GM21619 (cell line): ENCODE measurements at regions not wholly inside any gene's neighbourhood (a gene's known extent, or its start where the extent isn't known, plus 50 kb on each side); places are given as distances from the start of the nearest gene placed in this dataset.

Experiments
- ATAC-seq: cut with Tn5 transposase; IDR thresholded peaks from one replicate; pipeline ENCODE4 v1.9.1; 2021; ENCODE audit not compliant: unreplicated experiment

DNA sequence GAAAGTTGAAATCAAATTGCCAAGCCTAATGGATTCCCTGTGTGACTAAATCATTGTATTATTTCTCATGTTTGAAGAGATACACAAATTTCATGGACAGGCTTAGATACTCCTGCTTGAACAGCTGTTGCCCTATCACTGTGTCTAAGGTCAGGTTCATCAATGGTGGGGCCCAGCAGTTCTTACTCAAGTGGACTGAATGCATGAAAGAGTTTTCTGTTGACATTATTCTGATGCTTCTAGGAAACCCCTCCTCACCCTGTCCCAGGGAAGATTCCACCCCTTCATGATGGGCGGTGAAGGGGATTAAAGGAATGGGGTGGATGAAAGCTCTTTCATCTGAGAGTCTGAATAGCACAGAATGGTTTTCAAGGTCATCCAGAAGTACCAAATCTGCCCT is 148.8 kb downstream of the INO80D start:
- no peak for ATAC-seq

DNA sequence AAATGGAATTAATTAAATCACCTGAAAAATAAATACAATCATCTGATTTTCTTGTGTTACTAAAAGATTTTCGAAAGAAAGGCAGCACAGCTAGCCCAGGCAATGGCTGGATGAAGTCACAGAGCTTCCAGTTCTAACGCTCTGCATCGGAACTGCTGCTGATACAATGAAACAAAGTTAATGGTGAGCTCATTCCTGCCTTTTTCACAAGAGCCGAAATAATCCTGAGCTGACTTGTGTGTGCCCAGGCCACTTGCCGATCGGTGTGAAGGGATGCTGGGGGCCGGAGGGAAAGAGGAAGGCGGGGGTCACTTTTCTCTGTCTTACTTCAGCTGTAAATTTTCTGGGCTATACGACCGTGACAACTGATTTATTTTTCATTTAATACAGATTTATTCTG is 149.5 kb downstream of the INO80D start:
- ATAC-seq, result no peak

GRCh38 chr2:205934443-205934842 is 151.5 kb downstream of the INO80D start:
- no peak for ATAC-seq

- no peak for ATAC-seq
Measured at GRCh38 chr2:205932861-205933260, 153.1 kb downstream of the INO80D start.

GRCh38 chr2:205931388-205931787 is 154.6 kb downstream of the INO80D start:
- no peak for ATAC-seq

- no peak for ATAC-seq
Measured at GRCh38 chr2:205930209-205930608, 155.8 kb downstream of the INO80D start.

GRCh38 chr2:205929246-205929942 is 156.6 kb downstream of the INO80D start:
- ATAC-seq, result no peak

GRCh38 chr2:205925373-205926337 is 160.3 kb downstream of the INO80D start:
- ATAC-seq, result peak; percentile 93

- no peak for ATAC-seq
Measured at GRCh38 chr2:205924676-205925075, 161.3 kb downstream of the INO80D start.

DNA sequence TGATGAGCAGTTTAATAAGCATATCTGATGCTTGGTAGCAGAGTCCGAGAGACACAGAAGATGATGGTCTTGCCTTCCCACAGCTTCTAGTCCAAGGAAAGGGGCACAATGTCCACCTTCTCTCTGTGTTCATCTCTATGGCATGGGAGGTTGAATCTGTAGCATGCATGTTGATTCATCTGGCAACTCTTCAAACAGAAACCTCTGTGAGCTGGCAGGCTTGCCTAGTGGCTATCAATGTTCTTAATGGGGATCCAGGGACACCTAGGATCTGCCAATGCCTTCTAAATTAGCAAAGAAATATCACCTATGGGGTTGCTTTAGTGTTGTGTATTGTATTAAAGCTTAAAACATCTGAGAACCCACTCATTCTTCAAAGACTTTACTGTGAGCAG is 170.8 kb downstream of the INO80D start:
- no peak for ATAC-seq

DNA sequence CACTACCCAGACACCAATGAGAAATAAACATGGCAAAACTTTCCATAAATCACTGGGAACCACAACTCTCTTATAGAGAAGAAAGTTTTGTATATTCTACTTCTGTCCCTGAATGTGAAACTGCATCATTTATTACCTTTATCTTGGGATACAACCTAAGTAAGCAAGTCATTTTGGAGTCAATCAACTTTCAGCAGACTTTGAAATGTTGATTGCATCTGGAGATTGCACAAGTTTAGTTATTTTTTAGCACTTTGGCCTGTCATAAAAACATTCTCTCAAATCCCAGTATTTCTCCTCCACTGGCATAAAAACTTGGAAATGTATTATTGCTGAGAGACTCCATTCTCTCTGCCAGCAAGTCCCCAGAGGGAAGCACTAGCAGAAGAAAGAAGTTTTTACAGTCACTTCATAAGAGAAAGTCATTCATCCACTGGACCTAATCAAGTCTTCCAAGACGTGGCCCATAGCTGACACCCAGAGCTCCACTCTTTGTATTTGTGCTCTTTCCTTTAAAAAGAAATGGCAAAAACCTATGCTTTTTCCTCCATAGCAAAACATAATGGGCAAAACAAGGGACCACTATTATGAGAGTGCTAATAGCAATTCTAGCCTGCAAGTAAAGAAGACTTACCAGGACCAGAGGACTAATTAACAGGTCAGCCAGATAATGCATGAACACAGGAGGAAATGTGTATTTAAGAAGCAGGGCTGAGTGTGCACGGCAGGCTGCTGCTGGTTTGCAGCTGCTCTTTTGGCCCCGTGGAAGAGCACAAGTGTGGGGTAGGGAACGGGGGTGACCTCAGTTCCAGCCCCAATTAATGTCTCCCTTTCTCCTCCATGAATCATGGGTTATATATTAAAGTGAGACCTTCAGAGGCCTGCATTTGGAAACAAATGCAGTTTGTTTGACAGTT is 171.5 kb downstream of the INO80D start:
- no peak for ATAC-seq

DNA sequence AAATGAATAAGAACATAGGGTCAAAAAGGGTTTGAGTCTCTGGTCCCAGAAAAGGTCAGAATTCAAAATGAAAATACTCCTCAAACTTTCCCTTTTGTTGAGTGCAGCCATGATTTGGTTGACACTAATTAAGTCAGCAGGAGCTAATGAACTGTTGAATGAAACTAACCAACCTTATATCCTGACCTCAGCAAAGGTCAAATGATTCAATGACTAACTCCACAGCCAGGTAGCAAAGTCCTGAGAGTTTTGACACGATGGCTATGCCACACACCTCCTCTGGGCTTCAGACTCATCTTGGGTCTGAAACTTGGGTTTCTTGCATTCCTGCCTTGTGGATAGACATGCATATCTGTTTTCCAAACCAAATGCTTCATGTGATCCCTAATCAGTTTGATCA is 172.3 kb downstream of the INO80D start:
- no peak for ATAC-seq

- ATAC-seq, result no peak
Measured at GRCh38 chr2:205911306-205911705, 174.7 kb downstream of the INO80D start.

DNA sequence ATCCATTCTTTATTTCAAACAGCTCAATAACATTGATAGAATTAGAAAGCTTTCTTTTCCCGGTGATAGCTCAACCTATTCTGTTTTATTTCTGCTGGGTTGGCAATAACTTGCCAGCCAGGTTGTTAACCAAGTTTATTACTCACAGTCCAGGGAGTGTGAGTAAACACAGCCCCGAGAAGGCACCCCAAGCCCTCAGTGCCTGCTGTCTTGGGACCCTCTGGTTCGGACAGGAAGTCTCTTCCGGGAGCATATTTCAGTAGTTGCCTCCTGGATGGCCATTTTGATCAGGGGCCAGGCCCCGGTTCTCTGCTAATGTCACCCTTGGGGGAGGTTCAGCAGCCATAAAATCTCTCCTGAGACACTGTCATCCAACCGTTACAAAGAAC is 176.8 kb downstream of the INO80D start:
- no peak for ATAC-seq

DNA sequence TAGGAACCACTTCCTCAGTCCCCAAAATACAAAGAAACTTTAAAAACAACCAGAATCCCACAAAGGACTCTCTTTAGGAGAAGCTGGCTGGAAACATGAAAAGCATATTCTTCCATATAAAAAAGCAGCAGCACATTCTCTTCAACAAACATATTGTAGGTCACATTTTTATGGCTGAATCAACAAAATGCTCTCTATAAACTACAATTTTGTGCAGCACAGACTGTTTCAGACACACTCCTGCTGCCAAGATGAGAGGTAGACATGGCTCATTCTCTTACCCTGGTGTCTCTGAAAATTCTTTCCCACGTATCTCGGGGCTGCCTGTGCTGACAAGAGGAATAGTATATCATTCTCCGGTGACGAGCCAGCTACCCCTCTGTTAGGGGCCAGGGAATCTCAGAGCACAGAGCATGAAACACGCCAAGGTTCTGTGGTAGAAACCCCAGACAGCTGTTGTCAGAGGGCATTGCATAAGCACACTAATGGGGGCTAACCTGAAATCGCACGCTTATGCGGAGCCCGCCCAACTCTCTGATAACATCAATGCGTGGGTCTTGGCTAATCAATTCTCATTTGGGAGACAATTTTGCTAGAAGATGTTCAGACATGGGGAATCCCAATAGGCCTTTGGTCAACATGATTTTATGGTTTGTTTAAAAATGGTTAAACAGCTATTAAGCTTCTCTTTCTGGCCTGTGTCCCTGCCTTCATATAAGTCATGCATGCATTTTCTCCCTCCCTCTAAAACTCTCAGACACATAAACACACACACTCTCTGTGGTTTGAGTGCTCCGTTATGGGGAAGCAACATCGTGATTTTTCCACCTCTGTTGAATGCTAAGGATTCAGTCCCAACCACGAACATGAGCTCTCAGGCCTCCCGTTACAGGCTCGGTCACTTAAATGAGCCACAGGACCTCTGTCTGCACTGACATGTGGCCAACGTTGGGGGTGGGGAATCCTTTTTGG is 177.5 kb downstream of the INO80D start:
- no peak for ATAC-seq

GRCh38 chr2:205906419-205906818 is 179.6 kb downstream of the INO80D start:
- no peak for ATAC-seq

DNA sequence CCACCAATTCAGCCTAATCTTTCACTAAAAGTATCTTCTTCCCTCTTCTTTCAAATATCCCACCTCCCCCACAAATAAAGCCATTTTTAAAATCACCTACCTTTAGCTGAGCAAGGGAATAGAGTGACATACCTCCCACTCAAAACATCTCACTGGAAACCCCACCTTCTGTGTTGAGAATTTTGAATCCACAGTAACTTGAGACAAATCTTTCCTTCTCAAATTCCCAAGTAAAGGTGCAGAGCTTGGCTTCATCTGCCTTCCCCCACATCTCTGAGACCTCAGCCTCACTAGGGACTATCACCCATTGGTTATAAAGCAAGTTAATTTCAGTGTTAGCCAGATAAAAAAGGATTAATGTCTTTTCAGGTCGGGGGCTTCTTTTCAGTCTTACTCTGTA is 180.4 kb downstream of the INO80D start:
- no peak for ATAC-seq

DNA sequence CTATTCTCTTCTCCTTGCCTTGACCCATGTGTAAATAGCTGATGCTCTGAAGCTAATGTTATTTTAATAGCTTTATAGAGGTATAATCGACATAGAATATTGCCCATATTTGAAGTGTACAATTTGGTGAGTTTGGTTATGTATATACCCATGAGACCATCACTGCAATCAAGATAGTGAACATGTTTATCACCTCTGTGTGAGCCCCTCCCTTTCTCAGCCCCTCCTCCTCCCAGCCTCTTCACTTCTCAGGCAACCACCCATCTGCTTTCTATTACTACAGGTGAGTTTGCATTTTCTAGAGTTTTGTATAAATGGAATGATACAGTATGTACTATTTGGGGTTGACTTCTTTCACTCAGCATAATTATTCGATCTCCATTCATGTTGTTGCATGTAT is 181.1 kb downstream of the INO80D start:
- no peak for ATAC-seq

DNA sequence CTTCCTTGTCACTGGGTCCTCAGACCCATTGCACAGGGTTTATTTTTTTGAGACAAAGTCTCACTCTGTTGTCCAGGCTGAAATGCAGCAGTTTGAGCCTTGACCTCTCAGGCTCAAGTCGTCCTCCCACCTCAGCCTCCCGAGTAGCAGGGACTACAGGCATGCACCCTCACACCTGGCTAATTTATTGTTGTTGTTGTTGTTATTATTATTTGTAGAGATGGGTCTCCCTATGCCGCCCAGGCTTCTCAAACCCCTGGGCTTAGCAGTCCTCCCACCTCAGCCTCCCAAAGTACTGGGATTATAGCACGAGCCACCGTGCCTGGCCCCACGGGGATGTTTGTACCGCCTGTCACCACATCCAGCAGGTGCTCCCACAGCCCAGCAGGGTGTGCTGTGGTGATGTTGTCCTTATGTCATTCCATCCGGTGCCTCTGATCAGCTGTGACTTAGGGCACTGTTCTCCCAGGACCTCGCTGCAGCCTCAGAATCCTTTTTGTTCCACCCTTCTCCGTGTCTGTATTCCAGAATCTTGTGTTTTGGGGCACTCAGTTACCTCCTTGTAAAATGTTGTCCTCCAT is 182.3 kb downstream of the INO80D start:
- peak; percentile 96 for ATAC-seq

DNA sequence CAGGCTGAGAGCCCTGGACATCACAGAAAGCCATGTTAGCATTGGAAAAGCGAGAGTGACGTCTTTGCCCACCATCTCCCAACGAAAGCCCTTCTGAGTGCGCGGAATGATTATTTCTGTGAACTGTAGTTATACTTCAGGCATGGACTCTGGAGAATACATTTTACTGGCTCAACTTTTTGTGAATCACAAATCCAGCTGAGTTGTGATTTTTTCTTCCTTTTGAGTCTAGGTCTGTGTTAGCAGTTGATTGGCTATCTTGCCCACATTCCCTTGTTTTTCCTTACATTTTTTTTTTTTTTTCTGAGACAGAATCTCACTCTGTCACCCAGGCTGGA is 183.1 kb downstream of the INO80D start:
- ATAC-seq, result no peak
